Astrocyte of the spinal cord (primary cell): ENCODE measurements at regions not wholly inside any gene's neighbourhood (a gene's known extent, or its start where the extent isn't known, plus 50 kb on each side); places are given as distances from the start of the nearest gene placed in this dataset.

ENCODE experiments used
- DNase-seq: peaks from one replicate; pipeline ENCODE4 v3.0.0; 2011; ENCODE audit warnings: low read depth, low spot score
- H3K4me3 ChIP-seq: 2 replicates; pipeline ENCODE4 v1.5.1; 2011; ENCODE audit warnings: low read depth, mild to moderate bottlenecking, low read length, moderate library complexity
- in situ Hi-C: cut with HindIII; loops from 2 replicates; pipeline ENCODE4 v1.10.0; 2017; ENCODE audit warnings: low sequenced_read_pairs
- TF ChIP-seq, protein P1 (sequence below): IDR thresholded peaks from 2 replicates; pipeline ENCODE4 v1.5.1; 2012; ENCODE audit warnings: low read depth, mild to moderate bottlenecking, low read length, inconsistent platforms

DNA sequence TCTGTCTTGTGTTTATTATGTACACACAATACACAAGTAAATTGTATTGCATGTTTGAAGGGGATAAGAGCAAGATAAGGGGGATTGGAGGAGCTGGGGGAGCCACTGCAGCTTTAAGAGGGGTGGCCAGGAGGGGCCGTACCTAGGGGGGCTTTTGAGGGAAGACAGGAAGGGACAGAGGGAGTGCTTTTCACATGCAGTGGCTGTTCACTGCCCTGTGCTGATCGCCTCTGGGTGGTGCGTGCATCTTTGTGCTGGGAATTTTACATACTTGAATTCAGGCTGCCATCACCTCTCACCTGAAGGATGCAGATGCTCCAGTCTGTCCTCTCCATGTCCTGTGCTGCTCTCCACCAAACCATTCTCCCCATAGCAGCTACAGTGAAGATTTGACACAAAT, 179.5 kb downstream of the PTPRU start:
- in situ Hi-C loops = no loop called here
- no peak overlapping the region for H3K4me3 ChIP-seq
- no peak for DNase-seq

DNA sequence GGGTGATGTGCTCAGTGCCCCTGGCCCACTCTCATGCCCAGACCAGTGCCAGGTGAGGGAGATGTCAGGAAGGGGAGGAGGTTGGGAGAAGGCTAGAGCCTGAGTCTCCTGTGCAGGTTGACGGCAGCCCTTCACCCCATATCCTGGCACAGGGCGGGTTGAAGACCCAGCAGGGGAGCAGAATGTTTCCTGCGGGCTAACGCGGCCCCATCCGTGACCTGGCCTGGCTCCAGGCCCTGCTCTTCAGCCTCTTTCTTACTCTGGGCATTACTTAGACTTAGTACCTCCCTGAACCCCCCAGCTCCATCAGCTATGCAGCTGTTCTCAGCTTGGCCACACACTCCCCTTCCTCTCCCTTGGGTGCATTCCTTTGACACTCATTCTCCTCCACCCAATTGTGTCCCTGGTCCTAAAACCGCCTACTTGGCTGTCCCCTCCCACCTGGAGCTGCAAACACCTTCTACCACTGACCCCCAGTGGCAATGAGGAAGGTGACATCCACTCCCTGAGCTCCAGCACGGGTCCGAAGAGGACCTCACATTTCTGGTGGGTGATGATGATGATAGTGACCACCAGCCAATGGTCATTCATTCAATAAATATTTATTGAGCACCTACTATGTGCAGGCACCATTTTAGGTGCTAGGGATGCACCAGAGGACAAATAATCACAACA, 179.0 kb downstream of the PTPRU start:
- no peak for DNase-seq
- TF ChIP-seq, protein P1, sequence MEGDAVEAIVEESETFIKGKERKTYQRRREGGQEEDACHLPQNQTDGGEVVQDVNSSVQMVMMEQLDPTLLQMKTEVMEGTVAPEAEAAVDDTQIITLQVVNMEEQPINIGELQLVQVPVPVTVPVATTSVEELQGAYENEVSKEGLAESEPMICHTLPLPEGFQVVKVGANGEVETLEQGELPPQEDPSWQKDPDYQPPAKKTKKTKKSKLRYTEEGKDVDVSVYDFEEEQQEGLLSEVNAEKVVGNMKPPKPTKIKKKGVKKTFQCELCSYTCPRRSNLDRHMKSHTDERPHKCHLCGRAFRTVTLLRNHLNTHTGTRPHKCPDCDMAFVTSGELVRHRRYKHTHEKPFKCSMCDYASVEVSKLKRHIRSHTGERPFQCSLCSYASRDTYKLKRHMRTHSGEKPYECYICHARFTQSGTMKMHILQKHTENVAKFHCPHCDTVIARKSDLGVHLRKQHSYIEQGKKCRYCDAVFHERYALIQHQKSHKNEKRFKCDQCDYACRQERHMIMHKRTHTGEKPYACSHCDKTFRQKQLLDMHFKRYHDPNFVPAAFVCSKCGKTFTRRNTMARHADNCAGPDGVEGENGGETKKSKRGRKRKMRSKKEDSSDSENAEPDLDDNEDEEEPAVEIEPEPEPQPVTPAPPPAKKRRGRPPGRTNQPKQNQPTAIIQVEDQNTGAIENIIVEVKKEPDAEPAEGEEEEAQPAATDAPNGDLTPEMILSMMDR = no peak
- H3K4me3 ChIP-seq = no peak overlapping the region
- in situ Hi-C loops = no loop called here

More for the DNA sequence above, 179.5 kb downstream of the PTPRU start:
- TF ChIP-seq, protein P1 = no peak

DNA sequence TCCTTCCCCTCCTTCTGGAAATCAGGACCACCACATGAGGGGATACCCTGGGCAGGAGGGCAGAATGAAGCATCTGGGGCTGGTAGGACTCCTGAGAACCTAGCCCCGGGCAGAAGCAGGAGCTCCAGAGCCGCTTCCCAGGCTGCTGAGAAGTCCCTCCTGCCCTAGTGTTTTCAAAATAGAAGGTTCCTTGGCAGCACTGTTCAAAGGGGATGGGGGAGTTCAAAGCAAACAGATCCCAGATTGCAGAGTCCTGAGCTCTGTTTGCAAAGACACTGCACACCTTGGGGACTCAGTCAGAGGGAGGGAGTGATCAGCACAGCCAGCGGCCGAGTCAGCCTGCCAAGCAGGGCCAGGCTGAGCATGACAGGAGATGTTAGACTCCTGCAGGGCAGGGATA, 177.8 kb downstream of the PTPRU start:
- no peak overlapping the region for H3K4me3 ChIP-seq
- TF ChIP-seq, protein P1 = no peak
- in situ Hi-C loops = no loop called here
- no peak for DNase-seq

DNA sequence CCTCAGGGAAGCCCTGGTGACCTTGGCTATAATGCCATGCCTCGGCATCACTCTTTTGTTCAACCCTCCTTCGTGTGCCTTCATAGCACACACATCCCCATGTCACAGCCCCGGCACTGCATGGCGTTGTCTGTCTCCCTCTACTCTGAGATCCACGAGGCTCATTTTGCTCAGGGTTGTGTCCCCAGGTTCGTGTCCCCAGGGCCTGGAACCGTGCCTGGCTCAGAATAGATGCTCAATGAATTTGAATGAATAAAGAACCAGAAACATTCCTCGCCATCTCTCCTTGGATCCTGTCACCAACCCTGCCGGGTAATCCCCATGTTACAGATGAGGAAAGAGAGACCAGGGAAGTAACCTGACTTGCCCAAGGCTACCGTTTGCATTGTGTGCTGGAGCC, 177.3 kb downstream of the PTPRU start:
- TF ChIP-seq, protein P1 = no peak
- in situ Hi-C loops = no loop called here
- no peak overlapping the region for H3K4me3 ChIP-seq
- DNase-seq = no peak

DNA sequence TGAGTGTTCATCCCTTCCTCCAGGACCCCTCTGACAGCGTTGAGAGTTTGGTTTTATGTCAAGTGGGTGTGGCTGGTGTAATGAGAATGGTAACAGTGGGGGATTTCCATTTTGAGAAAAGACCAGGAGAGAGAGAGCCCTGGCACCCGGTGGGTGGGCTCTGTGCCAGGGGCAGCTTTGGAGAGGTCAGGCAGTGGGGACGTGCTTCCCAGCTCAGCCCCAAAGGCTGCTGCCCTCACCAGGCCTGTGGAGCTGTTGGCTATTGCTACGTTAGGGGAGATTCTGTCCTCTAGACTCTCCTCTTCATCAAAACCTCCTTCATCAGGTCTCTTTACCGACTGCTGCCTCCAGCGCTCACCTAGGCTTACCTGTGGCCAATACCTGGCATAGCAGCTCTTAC, 176.3 kb downstream of the PTPRU start:
- in situ Hi-C loops = no loop called here
- DNase-seq = no peak
- TF ChIP-seq, protein P1 = no peak
- no peak overlapping the region for H3K4me3 ChIP-seq

DNA sequence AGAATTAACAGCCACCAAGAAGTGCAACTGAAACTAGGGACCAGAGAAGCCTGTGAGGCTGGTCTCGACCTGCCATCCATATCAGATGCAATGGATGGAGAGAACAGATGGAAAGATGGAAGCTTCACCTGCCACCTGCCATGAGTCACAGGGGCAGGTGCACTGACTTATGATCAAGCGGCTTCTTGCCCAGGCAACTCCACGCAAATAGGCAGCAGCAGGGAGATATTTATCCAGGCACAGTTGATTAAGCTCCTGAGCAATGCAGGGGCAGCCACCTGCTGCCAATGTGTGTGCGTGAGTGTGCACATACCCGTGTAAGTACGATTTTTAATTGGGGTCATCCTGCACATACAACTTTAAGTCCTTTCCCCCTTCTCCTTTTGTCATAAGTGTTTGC, 174.2 kb downstream of the PTPRU start:
- TF ChIP-seq, protein P1 = no peak
- DNase-seq = no peak
- H3K4me3 ChIP-seq = no peak overlapping the region
- in situ Hi-C loops = no loop called here

DNA sequence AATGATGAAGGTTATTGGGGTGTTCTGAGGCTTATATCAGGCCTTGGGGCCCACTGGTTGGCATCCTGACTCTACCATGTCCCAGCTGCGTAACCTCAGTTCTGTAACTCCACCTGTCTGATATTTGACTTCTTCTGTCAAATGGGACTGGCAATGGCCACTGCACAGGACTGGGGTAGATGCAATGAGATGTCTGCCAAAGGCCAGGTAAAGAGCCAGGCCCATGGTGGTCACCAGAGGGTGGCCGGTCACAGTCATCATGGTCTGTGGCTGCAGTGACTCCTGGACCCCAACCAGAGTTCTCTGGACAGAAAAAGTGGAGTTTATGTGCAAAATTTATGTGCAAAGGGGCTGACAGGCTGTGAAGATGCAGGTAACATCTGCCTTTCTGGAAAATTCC, 173.3 kb downstream of the PTPRU start:
- no peak overlapping the region for H3K4me3 ChIP-seq
- TF ChIP-seq, protein P1 = no peak
- in situ Hi-C loops = no loop called here
- DNase-seq = no peak
